A549 (cell line): ENCODE measurements at regions not wholly inside any gene's neighbourhood (a gene's known extent, or its start where the extent isn't known, plus 50 kb on each side); places are given as distances from the start of the nearest gene placed in this dataset.

Source experiments
- BHLHE40 ChIP-seq: IDR thresholded peaks from 2 replicates; pipeline ENCODE4 v1.6.1; 2012; ENCODE audit warnings: low read depth, low read length, inconsistent platforms
- JUN ChIP-seq, 2 experiments: fragments of >200 bp; sonication (Bioruptor Twin); formaldehyde crosslinking; IDR thresholded peaks; 2 replicates in 1 of 2; 3 replicates in 1 of 2; pipeline ENCODE4 v1.6.1; 2016 to 2017
- MYC ChIP-seq: IDR thresholded peaks from 2 replicates; pipeline ENCODE4 v1.6.1; 2012; ENCODE audit warnings: mild to moderate bottlenecking, inconsistent platforms, low read length, improper control_type of control experiment, borderline replicate concordance
- POLR2A ChIP-seq: IDR thresholded peaks from 2 replicates; pipeline ENCODE4 v1.6.1; 2012; ENCODE audit warnings: mild to moderate bottlenecking, low read length
- POLR2AphosphoS2 ChIP-seq: conservative IDR thresholded peaks from 2 replicates; pipeline ENCODE4 v1.6.1; 2012; ENCODE audit warnings: low read length, improper control_type of control experiment, inconsistent platforms
- RCOR1 ChIP-seq: fragments of 150-350 bp; IDR thresholded peaks from 2 replicates; pipeline ENCODE4 v1.6.1; 2014; ENCODE audit warnings: antibody characterized with exemption, low read length, low read depth
- SMC3 ChIP-seq: fragments of >200 bp; sonication (Bioruptor Twin); formaldehyde crosslinking; IDR thresholded peaks from 3 replicates; pipeline ENCODE4 v1.6.1; 2018; ENCODE audit warnings: inconsistent platforms
- TF ChIP-seq, protein P1 (sequence below): fragments of >200 bp; sonication (Bioruptor Twin); formaldehyde crosslinking; IDR thresholded peaks from 3 replicates; pipeline ENCODE4 v1.5.1; 2016
- TF ChIP-seq, protein P2 (sequence below): fragments of 250-450 bp; sonication (Bioruptor Pico); IDR thresholded peaks from 2 replicates; pipeline ENCODE4 v1.5.0; 2021; ENCODE audit warnings: mild to moderate bottlenecking, moderate library complexity, borderline replicate concordance

DNA sequence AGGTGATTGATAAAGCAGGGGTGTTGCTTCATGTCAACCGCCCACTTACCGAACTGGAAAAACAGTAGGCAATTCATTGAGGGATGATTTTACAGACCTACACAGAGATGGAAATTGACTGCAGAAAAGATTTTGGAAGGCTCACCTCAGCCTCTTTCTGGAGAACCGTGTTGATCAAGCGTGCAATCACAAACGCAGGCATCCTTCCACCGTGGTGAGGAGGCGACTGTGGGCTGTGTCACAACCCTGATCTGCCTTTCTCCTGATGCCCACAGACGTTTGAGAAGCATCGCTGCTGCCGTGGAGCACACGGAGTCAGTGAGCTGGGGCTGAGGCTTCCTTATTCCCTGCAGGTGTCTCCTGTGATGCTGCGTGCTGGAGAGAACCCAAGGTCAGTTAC, 132.0 kb downstream of the TMEM18 start:
- no peak for TF ChIP-seq SMC3
- TF ChIP-seq, protein P1, sequence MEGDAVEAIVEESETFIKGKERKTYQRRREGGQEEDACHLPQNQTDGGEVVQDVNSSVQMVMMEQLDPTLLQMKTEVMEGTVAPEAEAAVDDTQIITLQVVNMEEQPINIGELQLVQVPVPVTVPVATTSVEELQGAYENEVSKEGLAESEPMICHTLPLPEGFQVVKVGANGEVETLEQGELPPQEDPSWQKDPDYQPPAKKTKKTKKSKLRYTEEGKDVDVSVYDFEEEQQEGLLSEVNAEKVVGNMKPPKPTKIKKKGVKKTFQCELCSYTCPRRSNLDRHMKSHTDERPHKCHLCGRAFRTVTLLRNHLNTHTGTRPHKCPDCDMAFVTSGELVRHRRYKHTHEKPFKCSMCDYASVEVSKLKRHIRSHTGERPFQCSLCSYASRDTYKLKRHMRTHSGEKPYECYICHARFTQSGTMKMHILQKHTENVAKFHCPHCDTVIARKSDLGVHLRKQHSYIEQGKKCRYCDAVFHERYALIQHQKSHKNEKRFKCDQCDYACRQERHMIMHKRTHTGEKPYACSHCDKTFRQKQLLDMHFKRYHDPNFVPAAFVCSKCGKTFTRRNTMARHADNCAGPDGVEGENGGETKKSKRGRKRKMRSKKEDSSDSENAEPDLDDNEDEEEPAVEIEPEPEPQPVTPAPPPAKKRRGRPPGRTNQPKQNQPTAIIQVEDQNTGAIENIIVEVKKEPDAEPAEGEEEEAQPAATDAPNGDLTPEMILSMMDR, result no peak
- TF ChIP-seq RCOR1, result no peak
- TF ChIP-seq, protein P2, sequence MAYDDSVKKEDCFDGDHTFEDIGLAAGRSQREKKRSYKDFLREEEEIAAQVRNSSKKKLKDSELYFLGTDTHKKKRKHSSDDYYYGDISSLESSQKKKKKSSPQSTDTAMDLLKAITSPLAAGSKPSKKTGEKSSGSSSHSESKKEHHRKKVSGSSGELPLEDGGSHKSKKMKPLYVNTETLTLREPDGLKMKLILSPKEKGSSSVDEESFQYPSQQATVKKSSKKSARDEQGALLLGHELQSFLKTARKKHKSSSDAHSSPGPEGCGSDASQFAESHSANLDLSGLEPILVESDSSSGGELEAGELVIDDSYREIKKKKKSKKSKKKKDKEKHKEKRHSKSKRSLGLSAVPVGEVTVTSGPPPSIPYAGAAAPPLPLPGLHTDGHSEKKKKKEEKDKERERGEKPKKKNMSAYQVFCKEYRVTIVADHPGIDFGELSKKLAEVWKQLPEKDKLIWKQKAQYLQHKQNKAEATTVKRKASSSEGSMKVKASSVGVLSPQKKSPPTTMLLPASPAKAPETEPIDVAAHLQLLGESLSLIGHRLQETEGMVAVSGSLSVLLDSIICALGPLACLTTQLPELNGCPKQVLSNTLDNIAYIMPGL (CRISPR knock-in tag), result no peak
- TF ChIP-seq POLR2AphosphoS2, result no peak
- no peak for TF ChIP-seq POLR2A
- no peak for TF ChIP-seq MYC
- TF ChIP-seq JUN (IDR thresholded peaks at IDR 0.05), result no peak
- TF ChIP-seq BHLHE40, result no peak
